Stimulated activated CD4-positive, alpha-beta T cell treated with anti-CD3 and anti-CD28 coated beads, TNF-alpha, amount 100 ng/mL, for 4 hours (primary cell): ENCODE measurements at regions not wholly inside any gene's neighbourhood (a gene's known extent, or its start where the extent isn't known, plus 50 kb on each side); places are given as distances from the start of the nearest gene placed in this dataset.
"Not testable (repeated sequence)": the region's sequence is repeated elsewhere in the genome, so short reads cannot be mapped to it uniquely, and the experiment has no call there.

ENCODE experiments used
- DNase-seq, 3 experiments: peaks; one replicate each; pipeline ENCODE4 v3.0.0-alpha.2; 2020; ENCODE audit warnings: low read depth in 3 of 3

- no peak for DNase-seq
Measured at GRCh38 chr5:2105141-2105540, 222.4 kb upstream of the IRX4 start.

- no peak for DNase-seq
Measured at GRCh38 chr5:2103940-2104339, 221.2 kb upstream of the IRX4 start.

GRCh38 chr5:2102819-2103776 is 220.4 kb upstream of the IRX4 start:
- DNase-seq = no peak

GRCh38 chr5:2101685-2102084 is 219.0 kb upstream of the IRX4 start:
- DNase-seq = no peak

GRCh38 chr5:2096887-2097505 is 214.3 kb upstream of the IRX4 start:
- no peak for DNase-seq

GRCh38 chr5:2095011-2095410 is 212.3 kb upstream of the IRX4 start:
- no peak for DNase-seq

- DNase-seq = no peak
Measured at GRCh38 chr5:2094616-2094995, 211.9 kb upstream of the IRX4 start.

GRCh38 chr5:2093859-2094615 is 211.3 kb upstream of the IRX4 start:
- DNase-seq = no peak

- no peak for DNase-seq
Measured at GRCh38 chr5:2091921-2092320, 209.2 kb upstream of the IRX4 start.

- DNase-seq = no peak
Measured at GRCh38 chr5:2087980-2088379, 205.3 kb upstream of the IRX4 start.

- no peak for DNase-seq
Measured at GRCh38 chr5:2075365-2075764, 192.6 kb upstream of the IRX4 start.

GRCh38 chr5:2071562-2071961 is 188.8 kb upstream of the IRX4 start:
- no peak for DNase-seq

GRCh38 chr5:2070787-2071186 is 188.1 kb upstream of the IRX4 start:
- not testable (repeated sequence) for DNase-seq

- DNase-seq = no peak
Measured at GRCh38 chr5:2068531-2068930, 185.8 kb upstream of the IRX4 start.

- no peak for DNase-seq
Measured at GRCh38 chr5:2066373-2066772, 183.6 kb upstream of the IRX4 start.

- DNase-seq = not testable (repeated sequence)
Measured at GRCh38 chr5:2063380-2063779, 180.7 kb upstream of the IRX4 start.

- no peak for DNase-seq
Measured at GRCh38 chr5:2052687-2053086, 170.0 kb upstream of the IRX4 start.

GRCh38 chr5:2049876-2050275 is 167.2 kb upstream of the IRX4 start:
- DNase-seq = no peak

GRCh38 chr5:2048664-2049063 is 165.9 kb upstream of the IRX4 start:
- no peak for DNase-seq

GRCh38 chr5:2047341-2047927 is 164.7 kb upstream of the IRX4 start:
- DNase-seq = no peak

GRCh38 chr5:2044041-2044440 is 161.3 kb upstream of the IRX4 start:
- no peak for DNase-seq

- no peak for DNase-seq
Measured at GRCh38 chr5:2039180-2039531, 156.4 kb upstream of the IRX4 start.
